ENCODE measurements at regions not wholly inside any gene's neighbourhood (a gene's known extent, or its start where the extent isn't known, plus 50 kb on each side); places are given as distances from the start of the nearest gene placed in this dataset.

DNA sequence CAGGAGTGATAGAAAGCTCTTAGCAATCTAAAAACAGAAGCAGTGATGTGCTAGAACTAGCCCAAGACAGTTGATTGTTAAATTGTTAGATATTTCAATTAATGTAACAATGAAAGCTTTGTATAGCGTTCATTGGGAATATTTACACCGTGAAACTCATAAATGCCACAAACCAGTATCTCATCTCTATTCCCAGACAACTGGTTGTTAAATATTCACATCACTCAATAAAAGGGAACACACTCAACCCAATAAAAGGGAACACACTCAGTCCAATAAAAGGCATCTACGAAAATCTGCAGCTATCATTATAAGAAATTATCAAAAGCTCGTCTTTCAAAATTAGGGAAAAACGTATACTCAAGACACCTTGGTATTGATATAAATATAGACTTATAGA, 270.9 kb downstream of the CYLC2 start:
- Histone ChIP-seq H4K20me1 (ENCODE audit: control insufficient read depth, extremely low read depth, insufficient read depth, low read length) (no peaks in the 10 kb centered on the region), H3K9me1 (ENCODE audit: control insufficient read depth, extremely low read depth, insufficient read depth, low read length) (no peaks in the 10 kb centered on the region), H3K27me3 (ENCODE audit: control insufficient read depth, extremely low read depth, insufficient read depth, low read length) (no peaks in the 10 kb centered on the region), H3K36me3 (ENCODE audit: control insufficient read depth in 2 of 2, extremely low read depth in 1 of 2, insufficient read depth in 2 of 2, low read length in 2 of 2) (no peaks in the 10 kb centered on the region), H3K4me3 (ENCODE audit: control insufficient read depth in 2 of 3, extremely low read depth in 1 of 3, insufficient read depth in 2 of 3, low read depth in 1 of 3, low read length in 3 of 3) (no peak overlapping the region), H3K4me1 (ENCODE audit: control insufficient read depth, extremely low read depth, insufficient read depth, low read length) (no peaks in the 10 kb centered on the region), H3K79me2 (ENCODE audit: control insufficient read depth, insufficient read depth, low read length) (no peaks in the 10 kb centered on the region), H3K27ac (ENCODE audit: control insufficient read depth, insufficient read depth, low read length) (no peak overlapping the region), H3K9me3 (ENCODE audit: control insufficient read depth, low read depth, low read length) (no peaks in the 10 kb centered on the region), H3K4me2 (ENCODE audit: control insufficient read depth, extremely low read depth, insufficient read depth, low read depth, low read length) (no peak overlapping the region), H3K9ac (ENCODE audit: control insufficient read depth, extremely low read depth, insufficient read depth, low read length) (no peak overlapping the region), H2AFZ (ENCODE audit: control insufficient read depth, low read length) (no peak overlapping the region)
- dilution Hi-C loops (cut with MboI; ENCODE audit: extremely low pct_ligation_motif_present, low sequenced_read_pairs): no loop called here
- TF ChIP-seq, protein P1, sequence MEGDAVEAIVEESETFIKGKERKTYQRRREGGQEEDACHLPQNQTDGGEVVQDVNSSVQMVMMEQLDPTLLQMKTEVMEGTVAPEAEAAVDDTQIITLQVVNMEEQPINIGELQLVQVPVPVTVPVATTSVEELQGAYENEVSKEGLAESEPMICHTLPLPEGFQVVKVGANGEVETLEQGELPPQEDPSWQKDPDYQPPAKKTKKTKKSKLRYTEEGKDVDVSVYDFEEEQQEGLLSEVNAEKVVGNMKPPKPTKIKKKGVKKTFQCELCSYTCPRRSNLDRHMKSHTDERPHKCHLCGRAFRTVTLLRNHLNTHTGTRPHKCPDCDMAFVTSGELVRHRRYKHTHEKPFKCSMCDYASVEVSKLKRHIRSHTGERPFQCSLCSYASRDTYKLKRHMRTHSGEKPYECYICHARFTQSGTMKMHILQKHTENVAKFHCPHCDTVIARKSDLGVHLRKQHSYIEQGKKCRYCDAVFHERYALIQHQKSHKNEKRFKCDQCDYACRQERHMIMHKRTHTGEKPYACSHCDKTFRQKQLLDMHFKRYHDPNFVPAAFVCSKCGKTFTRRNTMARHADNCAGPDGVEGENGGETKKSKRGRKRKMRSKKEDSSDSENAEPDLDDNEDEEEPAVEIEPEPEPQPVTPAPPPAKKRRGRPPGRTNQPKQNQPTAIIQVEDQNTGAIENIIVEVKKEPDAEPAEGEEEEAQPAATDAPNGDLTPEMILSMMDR (optimal IDR thresholded peaks at IDR 0.05 in 1 of 3, IDR thresholded peaks at IDR 0.05 in 1 of 3, conservative IDR thresholded peaks at IDR 0.05 in 1 of 3; ENCODE audit: extremely low read depth in 1 of 3, insufficient read depth in 2 of 3, low read length in 3 of 3): no peak
- TF ChIP-seq EZH2 (IDR thresholded peaks at IDR 0.05; ENCODE audit: low read length): no peak
- no peak for FAIRE-seq
- no peak for DNase-seq (ENCODE audit: low read depth, low spot score)

DNA sequence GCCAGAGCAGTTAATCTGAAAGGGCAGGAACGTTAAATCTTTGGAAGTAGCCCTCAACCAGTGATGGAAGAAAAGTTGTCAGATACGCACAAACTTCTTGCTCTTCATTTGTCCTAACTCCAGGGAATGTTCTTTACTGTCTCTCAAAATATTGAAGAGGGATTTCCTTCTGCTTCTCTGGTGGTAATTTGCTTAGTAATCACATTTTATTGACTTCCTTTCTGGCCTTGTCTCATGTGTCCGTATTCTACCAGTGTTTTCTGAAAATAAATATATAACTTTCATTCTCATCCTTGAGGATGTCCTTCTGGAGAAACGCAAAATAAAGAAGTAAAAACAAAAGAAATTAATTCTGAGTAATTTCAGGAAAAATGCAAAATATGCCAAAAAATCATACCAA, 282.1 kb downstream of the CYLC2 start:
- no peak for TF ChIP-seq EZH2 (IDR thresholded peaks at IDR 0.05; ENCODE audit: low read length)
- TF ChIP-seq, protein P1 (optimal IDR thresholded peaks at IDR 0.05 in 1 of 3, IDR thresholded peaks at IDR 0.05 in 1 of 3, conservative IDR thresholded peaks at IDR 0.05 in 1 of 3; ENCODE audit: extremely low read depth in 1 of 3, insufficient read depth in 2 of 3, low read length in 3 of 3): no peak
- Histone ChIP-seq H2AFZ (ENCODE audit: control insufficient read depth, low read length) (no peak overlapping the region), H3K9me3 (ENCODE audit: control insufficient read depth, low read depth, low read length) (no peaks in the 10 kb centered on the region), H3K27ac (ENCODE audit: control insufficient read depth, insufficient read depth, low read length) (no peak overlapping the region), H3K27me3 (ENCODE audit: control insufficient read depth, extremely low read depth, insufficient read depth, low read length) (no peaks in the 10 kb centered on the region), H3K79me2 (ENCODE audit: control insufficient read depth, insufficient read depth, low read length) (no peaks in the 10 kb centered on the region), H3K4me1 (ENCODE audit: control insufficient read depth, extremely low read depth, insufficient read depth, low read length) (no peaks in the 10 kb centered on the region), H3K9ac (ENCODE audit: control insufficient read depth, extremely low read depth, insufficient read depth, low read length) (no peak overlapping the region), H3K4me3 (ENCODE audit: control insufficient read depth in 2 of 3, extremely low read depth in 1 of 3, insufficient read depth in 2 of 3, low read depth in 1 of 3, low read length in 3 of 3) (no peak overlapping the region), H3K36me3 (ENCODE audit: control insufficient read depth in 2 of 2, extremely low read depth in 1 of 2, insufficient read depth in 2 of 2, low read length in 2 of 2) (no peaks in the 10 kb centered on the region), H3K9me1 (ENCODE audit: control insufficient read depth, extremely low read depth, insufficient read depth, low read length) (no peaks in the 10 kb centered on the region), H4K20me1 (ENCODE audit: control insufficient read depth, extremely low read depth, insufficient read depth, low read length) (no peaks in the 10 kb centered on the region), H3K4me2 (ENCODE audit: control insufficient read depth, extremely low read depth, insufficient read depth, low read depth, low read length) (no peak overlapping the region)
- DNase-seq (ENCODE audit: low read depth, low spot score) (no peak), FAIRE-seq (no peak)
- dilution Hi-C loops (cut with MboI; ENCODE audit: extremely low pct_ligation_motif_present, low sequenced_read_pairs): no loop called here

Measured in keratinocyte (primary cell).